WTC11 (cell line): ENCODE measurements at regions not wholly inside any gene's neighbourhood (a gene's known extent, or its start where the extent isn't known, plus 50 kb on each side); places are given as distances from the start of the nearest gene placed in this dataset.

ENCODE experiments used
- ATAC-seq: fragments of 200-7000 bp; cut with Tn5 transposase; 2 replicates; pipeline ENCODE4 v1.10.0; 2021; ENCODE audit warnings: mild to moderate bottlenecking, moderate library complexity
- CTCF ChIA-PET: fragments of 300-600 bp; sonication (Branson Sonifier 250); formaldehyde crosslinking; loops from one replicate; lab custom pipeline; 2021; ENCODE audit warnings: antibody characterized with exemption; lab: Charles Lee
- POLR2A ChIA-PET: fragments of 350-600 bp; sonication (Branson Sonifier 250); formaldehyde crosslinking; loops from one replicate; lab custom pipeline; 2021; ENCODE audit warnings: antibody characterized with exemption; lab: Charles Lee
- DNase-seq: peaks from one replicate; pipeline ENCODE4 v3.0.0; 2021; ENCODE audit warnings: low spot score
- H3K27ac Mint-ChIP-seq: 2 replicates; pipeline ENCODE4 v1.8.0; 2021; ENCODE audit warnings: mixed read lengths
- H3K27me3 Mint-ChIP-seq: 2 replicates; pipeline ENCODE4 v1.8.0; 2021; ENCODE audit warnings: low read depth, mild to moderate bottlenecking, moderate library complexity, mixed read lengths
- H3K36me3 Mint-ChIP-seq: 2 replicates; pipeline ENCODE4 v1.8.0; 2021; ENCODE audit warnings: mixed read lengths
- H3K4me1 Mint-ChIP-seq: 2 replicates; pipeline ENCODE4 v1.8.0; 2022; ENCODE audit warnings: mixed read lengths
- H3K4me3 Mint-ChIP-seq: 2 replicates; pipeline ENCODE4 v1.8.0; 2021; ENCODE audit warnings: mild to moderate bottlenecking, moderate library complexity, mixed read lengths
- H3K9me3 Mint-ChIP-seq: 2 replicates; pipeline ENCODE4 v1.8.0; 2021; ENCODE audit warnings: mixed read lengths
- ARID4B ChIP-seq: sonication (generic); formaldehyde crosslinking; IDR thresholded peaks from 2 replicates; pipeline ENCODE4 v1.8.0; 2023; ENCODE audit warnings: missing genetic modification reagents, mild to moderate bottlenecking, borderline replicate concordance
- ATF3 ChIP-seq: sonication (generic); formaldehyde crosslinking; conservative IDR thresholded peaks from 2 replicates; pipeline ENCODE4 v1.8.1; 2022; ENCODE audit warnings: mild to moderate bottlenecking, missing genetic modification reagents
- CDX4 ChIP-seq: fragments of 250-450 bp; sonication (Bioruptor Pico); IDR thresholded peaks from 2 replicates; pipeline ENCODE4 v1.9.0; 2021; ENCODE audit warnings: moderate library complexity, mild to moderate bottlenecking, inconsistent platforms, borderline replicate concordance
- CTCF ChIP-seq: fragments of 200-600 bp; IDR thresholded peaks from 2 replicates; pipeline ENCODE4 v1.8.0; 2022; ENCODE audit warnings: antibody characterized with exemption
- ELF4 ChIP-seq: sonication (generic); formaldehyde crosslinking; IDR thresholded peaks from 2 replicates; pipeline ENCODE4 v1.8.1; 2022; ENCODE audit warnings: low read depth, mild to moderate bottlenecking, moderate library complexity, missing genetic modification reagents
- ERG ChIP-seq: fragments of 250-450 bp; sonication (Bioruptor Pico); IDR thresholded peaks from 2 replicates; pipeline ENCODE4 v1.8.0; 2021; ENCODE audit warnings: mild to moderate bottlenecking
- GRHL2 ChIP-seq: fragments of 250-450 bp; sonication (Bioruptor Pico); IDR thresholded peaks from 2 replicates; pipeline ENCODE4 v1.8.0; 2022; ENCODE audit warnings: mild to moderate bottlenecking, moderate library complexity; ENCODE audit not compliant: insufficient replicate concordance, severe bottlenecking
- IRF1 ChIP-seq: sonication (generic); formaldehyde crosslinking; IDR thresholded peaks from 2 replicates; pipeline ENCODE4 v1.8.0; 2023; ENCODE audit warnings: missing genetic modification reagents
- MLX ChIP-seq: sonication (generic); formaldehyde crosslinking; IDR thresholded peaks from 2 replicates; pipeline ENCODE4 v1.8.1; 2023; ENCODE audit warnings: mild to moderate bottlenecking, missing genetic modification reagents, moderate library complexity
- MYBL2 ChIP-seq: sonication (generic); formaldehyde crosslinking; IDR thresholded peaks from 2 replicates; pipeline ENCODE4 v1.8.1; 2023; ENCODE audit warnings: mild to moderate bottlenecking, moderate library complexity, missing genetic modification reagents
- NFE2L1 ChIP-seq: sonication (generic); formaldehyde crosslinking; IDR thresholded peaks from 2 replicates; pipeline ENCODE4 v1.8.1; 2023; ENCODE audit warnings: missing genetic modification reagents
- NR1H2 ChIP-seq: sonication (generic); formaldehyde crosslinking; IDR thresholded peaks from 2 replicates; pipeline ENCODE4 v1.9.0; 2021; ENCODE audit warnings: mild to moderate bottlenecking, moderate library complexity, missing genetic modification reagents
- ZNF138 ChIP-seq: sonication (generic); formaldehyde crosslinking; conservative IDR thresholded peaks from 2 replicates; pipeline ENCODE4 v1.8.1; 2022; ENCODE audit warnings: mild to moderate bottlenecking, moderate library complexity, missing genetic modification reagents
- ZNF219 ChIP-seq: sonication (generic); formaldehyde crosslinking; IDR thresholded peaks from 2 replicates; pipeline ENCODE4 v1.8.0; 2023; ENCODE audit warnings: missing genetic modification reagents, mild to moderate bottlenecking, borderline replicate concordance
- ZNF423 ChIP-seq: fragments of 250-450 bp; sonication (Bioruptor Pico); IDR thresholded peaks from 2 replicates; pipeline ENCODE4 v2.1.2; 2022; ENCODE audit warnings: mild to moderate bottlenecking, moderate library complexity
- ZNF425 ChIP-seq: fragments of 250-450 bp; sonication (Bioruptor Pico); conservative IDR thresholded peaks from 2 replicates; pipeline ENCODE4 v1.9.0; 2021; ENCODE audit warnings: mild to moderate bottlenecking
- ZSCAN18 ChIP-seq: fragments of 250-450 bp; sonication (Bioruptor Pico); IDR thresholded peaks from 2 replicates; pipeline ENCODE4 v2.1.2; 2022; ENCODE audit warnings: mild to moderate bottlenecking, moderate library complexity

- H3K27me3 Mint-ChIP-seq, result no peaks in the 10 kb centered on the region
- no peak overlapping the region for H3K27ac Mint-ChIP-seq
- no peak for DNase-seq
- TF ChIP-seq CTCF (0 out of 2 replicates have a peak, but pooled peaks have one; percentile 12), IRF1 (no peak)
- TF ChIP-seq, all 79 proteins: peak for 1
- no peak overlapping the region for H3K4me3 Mint-ChIP-seq
- CTCF ChIA-PET, result interaction anchor here (0.9 to 1.6 kb wide), 3 partner anchors 14 to 186 kb away, joined by 4 to 7 read pairs (median 6); no protein-coding TSS in a partner anchor
- no peak for ATAC-seq
- no peaks in the 10 kb centered on the region for H3K9me3 Mint-ChIP-seq
- POLR2A ChIA-PET, result no interaction called here
- peaks cover 30% of the 10 kb centered on the region for H3K4me1 Mint-ChIP-seq
- H3K36me3 Mint-ChIP-seq, result no peaks in the 10 kb centered on the region
Observed at GRCh38 chrX:118183606-118184005, 67.0 kb upstream of the KLHL13 start.

- ATAC-seq, result no peak
- ChIA-PET POLR2A (no interaction called here), CTCF (no interaction called here)
- DNase-seq, result no peak
- no peaks in the 10 kb centered on the region for H3K27me3 Mint-ChIP-seq
- H3K27ac Mint-ChIP-seq, result no peak overlapping the region
- no peaks in the 10 kb centered on the region for H3K9me3 Mint-ChIP-seq
- H3K4me1 Mint-ChIP-seq, result peaks cover 9% of the 10 kb centered on the region
- no peaks in the 10 kb centered on the region for H3K36me3 Mint-ChIP-seq
- no peak overlapping the region for H3K4me3 Mint-ChIP-seq
- TF ChIP-seq MYBL2 (CRISPR knock-in tag) (no peak), MLX (CRISPR knock-in tag) (no peak), NR1H2 (CRISPR knock-in tag) (no peak), ZNF219 (CRISPR knock-in tag) (no peak), ELF4 (CRISPR knock-in tag) (no peak), ATF3 (CRISPR knock-in tag) (no peak), ARID4B (CRISPR knock-in tag) (no peak), NFE2L1 (CRISPR knock-in tag) (no peak), ZNF423 (CRISPR knock-in tag) (no peak), CDX4 (no peak), ZNF138 (no peak), GRHL2 (CRISPR knock-in tag) (no peak), ERG (CRISPR knock-in tag) (no peak), ZNF425 (CRISPR knock-in tag) (no peak), ZSCAN18 (no peak)
Observed at GRCh38 chrX:118187100-118187499, 70.5 kb upstream of the KLHL13 start.
